GM12878 (cell line): ENCODE measurements at regions not wholly inside any gene's neighbourhood (a gene's known extent, or its start where the extent isn't known, plus 50 kb on each side); places are given as distances from the start of the nearest gene placed in this dataset.
A peak's percentile ranks its signal among the peaks of the same experiment; 100 is the strongest.

Source experiments
- ATAC-seq: fragments of 200-7000 bp; cut with Tn5 transposase; 3 replicates; pipeline ENCODE4 v1.9.1; 2020; ENCODE audit warnings: mild to moderate bottlenecking, moderate library complexity
- BruUV-seq: library from RNA; stranded (reverse); fragments of 400-500 nt; replicated peaks from 2 replicates; lab custom pipeline; 2021; lab: Mats Ljungman, UMichigan
- CTCF ChIA-PET: fragments of 300-600 bp; sonication (Branson Sonifier 250); formaldehyde crosslinking; extraction: SDS; loops from one replicate; lab custom pipeline; 2021; ENCODE audit warnings: inconsistent platforms; lab: Yijun Ruan, JAX
- POLR2A ChIA-PET: fragments of 350-600 bp; formaldehyde crosslinking; extraction: SDS; loops from one replicate; lab custom pipeline; 2021; ENCODE audit warnings: inconsistent platforms; lab: Charles Lee
- RAD21 ChIA-PET: fragments of 300-600 bp; sonication (Branson Sonifier 250); formaldehyde crosslinking; loops from one replicate; lab custom pipeline; 2023; ENCODE audit warnings: antibody characterized with exemption; ENCODE audit not compliant: unreplicated experiment; lab: Charles Lee
- SMC1A ChIA-PET: fragments of 300-600 bp; sonication (Branson Sonifier 250); formaldehyde crosslinking; loops from one replicate; lab custom pipeline; 2023; ENCODE audit not compliant: unreplicated experiment, uncharacterized antibody; lab: Charles Lee
- DNase-seq: peaks from one replicate; pipeline ENCODE4 v3.0.0-alpha.2; 2011; ENCODE audit warnings: low read depth, low spot score
- FAIRE-seq: peaks from 3 replicates; lab custom pipeline; 2011; peaks lifted over from hg19 to GRCh38; lab: Jason Lieb, UNC
- H2AFZ ChIP-seq: 2 replicates; pipeline ENCODE4 v1.6.0; 2011; ENCODE audit warnings: low read depth, low read length, control low read depth; ENCODE audit not compliant: control insufficient read depth
- H3K27ac ChIP-seq: 2 replicates; pipeline ENCODE4 v1.5.1; 2011; ENCODE audit warnings: control low read depth; ENCODE audit not compliant: control insufficient read depth, insufficient read depth
- H3K27me3 ChIP-seq, 2 experiments: replicated peaks in 1 of 2; 2 replicates each; pipeline versions ENCODE4 v1.6.0 to v1.6.1; 2011; ENCODE audit warnings: low read length in 1 of 2; ENCODE audit not compliant: control insufficient read depth in 2 of 2, insufficient read depth in 2 of 2
- H3K36me3 ChIP-seq, 2 experiments: 2 replicates each; pipeline ENCODE4 v1.5.1; 2011; ENCODE audit warnings: low read length in 1 of 2; ENCODE audit not compliant: control insufficient read depth in 2 of 2, insufficient read depth in 2 of 2
- H3K4me1 ChIP-seq: 2 replicates; pipeline ENCODE4 v1.6.1; 2011; ENCODE audit warnings: mild to moderate bottlenecking, low read length, moderate library complexity, mixed read lengths; ENCODE audit not compliant: control insufficient read depth, insufficient read depth
- H3K4me2 ChIP-seq: 2 replicates; pipeline ENCODE4 v1.6.0; 2011; ENCODE audit warnings: control low read depth; ENCODE audit not compliant: control insufficient read depth, insufficient read depth
- H3K4me3 ChIP-seq: fragments of 200-600 bp; sonication (generic); 2 replicates; pipeline ENCODE4 v1.5.1; 2016
- H3K79me2 ChIP-seq: 2 replicates; pipeline ENCODE4 v1.6.0; 2011; ENCODE audit warnings: low read length; ENCODE audit not compliant: control insufficient read depth, insufficient read depth
- H3K9ac ChIP-seq: 2 replicates; pipeline ENCODE4 v1.8.0; 2011; ENCODE audit warnings: low read length, control low read depth, mixed read lengths; ENCODE audit not compliant: control insufficient read depth, insufficient read depth
- H3K9me3 ChIP-seq: replicated peaks from 3 replicates; pipeline ENCODE4 v1.5.1; 2011; ENCODE audit warnings: mild to moderate bottlenecking, low read length; ENCODE audit not compliant: control insufficient read depth, insufficient read depth
- H4K20me1 ChIP-seq: 2 replicates; pipeline ENCODE4 v1.6.0; 2011; ENCODE audit not compliant: control insufficient read depth, insufficient read depth
- EED ChIP-seq: sonication (generic); IDR thresholded peaks from 2 replicates; pipeline ENCODE4 v1.6.1; 2016; ENCODE audit warnings: antibody characterized with exemption, low read depth
- FOXM1 ChIP-seq: IDR thresholded peaks from 2 replicates; pipeline ENCODE4 v1.6.1; 2012; ENCODE audit warnings: low read depth, mild to moderate bottlenecking, inconsistent platforms, low read length, moderate library complexity
- NFIC ChIP-seq: IDR thresholded peaks from 2 replicates; pipeline ENCODE4 v1.6.1; 2012; ENCODE audit warnings: low read depth, mild to moderate bottlenecking, inconsistent platforms, low read length, moderate library complexity
- POU2F2 ChIP-seq: IDR thresholded peaks from 3 replicates; pipeline ENCODE4 v1.6.1; 2011; ENCODE audit warnings: low read depth, mild to moderate bottlenecking, low read length, borderline replicate concordance
- RUNX3 ChIP-seq: IDR thresholded peaks from 2 replicates; pipeline ENCODE4 v1.6.1; 2012; ENCODE audit warnings: low read length, inconsistent platforms
- ZNF24 ChIP-seq: fragments of 450-650 bp; IDR thresholded peaks from 2 replicates; pipeline ENCODE4 v1.6.1; 2017; ENCODE audit warnings: antibody characterized with exemption, mild to moderate bottlenecking
- ZZZ3 ChIP-seq: IDR thresholded peaks from 2 replicates; pipeline ENCODE4 v1.6.1; 2011; ENCODE audit warnings: low read depth; ENCODE audit not compliant: control insufficient read depth, insufficient read length
- WGBS: methylation state at CpG from one replicate; pipeline ENCODE4 v1.1.6; 2016; ENCODE audit warnings: low lambda C conversion rate; ENCODE audit not compliant: insufficient replicate concordance, insufficient coverage; ENCODE audit errors: missing lambda C conversion rate; 5-methylcytosine and 5-hydroxymethylcytosine counted together
- in situ Hi-C: fragments of 300-500 bp; cut with MboI; formaldehyde crosslinking; loops from 9 replicates; pipeline ENCODE4 v1.14.3; 2018; ENCODE audit warnings: mixed read lengths
- intact Hi-C: fragments of 100-400 bp; cut with micrococcal nuclease; formaldehyde crosslinking; loops from one replicate; pipeline ENCODE4 v1.14.2; 2022; ENCODE audit not compliant: unreplicated experiment

DNA sequence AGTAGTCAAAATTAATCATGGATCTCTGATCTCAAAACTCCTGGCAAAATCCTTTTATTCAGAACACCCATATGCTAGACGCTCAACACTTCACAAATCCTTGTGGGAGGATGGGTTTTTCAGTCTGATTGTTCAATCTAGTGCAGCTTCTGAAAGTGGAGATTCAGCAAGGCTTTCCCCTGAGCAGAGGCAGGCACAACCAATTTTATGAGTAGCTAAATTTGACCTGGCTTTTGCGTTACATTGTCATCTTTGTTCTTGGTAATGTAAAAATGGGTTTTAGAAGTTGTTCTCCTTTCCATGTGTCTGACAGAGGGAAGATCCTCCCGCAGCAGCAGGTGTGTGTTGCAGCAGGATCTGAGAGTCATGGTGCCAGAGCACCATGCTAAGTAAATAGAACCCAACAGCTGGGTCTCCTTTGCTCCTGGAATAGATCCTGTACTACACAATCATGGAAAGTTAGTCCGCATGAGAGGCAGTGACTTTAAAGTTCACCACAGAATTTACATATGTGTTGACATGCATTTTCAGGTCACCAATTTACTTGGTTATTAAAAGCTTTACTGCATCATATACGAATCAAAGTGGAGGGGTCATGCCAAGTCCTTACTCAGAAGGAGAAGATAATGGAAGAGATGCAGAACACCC is 70.1 kb upstream of the MEF2C start:
- POLR2A ChIA-PET, result no interaction called here
- Histone ChIP-seq H3K27me3 (no peaks in the 10 kb centered on the region), H3K9me3 (no peaks in the 10 kb centered on the region), H3K4me1 (peaks cover 14% of the 10 kb centered on the region), H4K20me1 (no peaks in the 10 kb centered on the region), H3K79me2 (no peaks in the 10 kb centered on the region), H2AFZ (peak overlapping the region; percentile 57), H3K4me3 (no peak overlapping the region), H3K9ac (no peak overlapping the region), H3K36me3 (no peaks in the 10 kb centered on the region), H3K4me2 (peak overlapping the region; percentile 36; the same call in 1 of the 2 replicates), H3K27ac (peak overlapping the region; percentile 24; the same call in 1 of the 2 replicates)
- FAIRE-seq (no peak), DNase-seq (no peak), ATAC-seq (peak; percentile 41)
- in situ Hi-C loops, result no loop called here
- intact Hi-C loops, result no loop called here
- TF ChIP-seq FOXM1 (peak; percentile 16; the same call in 1 of the 2 replicates), EED (peak; percentile 24; the same call in 1 of the 2 replicates), POU2F2 (peak; percentile 84; the same call in 1 of the 3 replicates), ZNF24 (no peak), RUNX3 (peak; percentile 70), NFIC (peak; percentile 37; the same call in 1 of the 2 replicates), ZZZ3 (no peak)
- SMC1A ChIA-PET, result interaction anchor here (0.5 to 1.8 kb wide), 4 partner anchors 8 to 776 kb away, joined by 3 to 7 read pairs (median 4); no protein-coding TSS in a partner anchor
- RAD21 ChIA-PET, result interaction anchor here (1.2 kb wide), 2 partner anchors 25 to 66 kb away, joined by 3 to 4 read pairs; no protein-coding TSS in a partner anchor
- BruUV-seq, result no TSS peak
- CTCF ChIA-PET, result interaction anchor here (0.7 to 2.2 kb wide), 2 partner anchors 8 to 65 kb away, joined by 3 to 5 read pairs; no protein-coding TSS in a partner anchor
- 35% methylated on average over 5 of the region's 5 CpGs for WGBS
